ENCODE measurements at regions not wholly inside any gene's neighbourhood (a gene's known extent, or its start where the extent isn't known, plus 50 kb on each side); places are given as distances from the start of the nearest gene placed in this dataset.
"Not testable (repeated sequence)": the region's sequence is repeated elsewhere in the genome, so short reads cannot be mapped to it uniquely, and the experiment has no call there.

GRCh38 chr3:170701696-170702678, 116.1 kb upstream of the SLC7A14 start:
- no peak for DNase-seq

GRCh38 chr3:170700054-170700404, 114.2 kb upstream of the SLC7A14 start:
- no peak for DNase-seq

GRCh38 chr3:170699158-170700053, 113.5 kb upstream of the SLC7A14 start:
- DNase-seq = no peak

GRCh38 chr3:170697908-170698307, 112.0 kb upstream of the SLC7A14 start:
- DNase-seq = peak; percentile 94

GRCh38 chr3:170697131-170697530, 111.3 kb upstream of the SLC7A14 start:
- DNase-seq = no peak

GRCh38 chr3:170695486-170696064, 109.7 kb upstream of the SLC7A14 start:
- peak; percentile 74 for DNase-seq

- DNase-seq = no peak
Measured at GRCh38 chr3:170692720-170693119, 106.8 kb upstream of the SLC7A14 start.

GRCh38 chr3:170690661-170690981, 104.7 kb upstream of the SLC7A14 start:
- DNase-seq = no peak

GRCh38 chr3:170689893-170690660, 104.2 kb upstream of the SLC7A14 start:
- DNase-seq = peak; percentile 48

GRCh38 chr3:170689296-170689829, 103.5 kb upstream of the SLC7A14 start:
- no peak for DNase-seq

GRCh38 chr3:170688222-170688621, 102.3 kb upstream of the SLC7A14 start:
- DNase-seq = not testable (repeated sequence)

- DNase-seq = no peak
Measured at GRCh38 chr3:170680593-170680992, 94.7 kb upstream of the SLC7A14 start.

GRCh38 chr3:170679190-170679589, 93.3 kb upstream of the SLC7A14 start:
- no peak for DNase-seq

GRCh38 chr3:170670504-170670903, 84.6 kb upstream of the SLC7A14 start:
- DNase-seq = no peak

GRCh38 chr3:170662986-170663385, 77.1 kb upstream of the SLC7A14 start:
- not testable (repeated sequence) for DNase-seq

- no peak for DNase-seq
Measured at GRCh38 chr3:170660139-170660538, 74.3 kb upstream of the SLC7A14 start.

GRCh38 chr3:170657312-170657711, 71.4 kb upstream of the SLC7A14 start:
- DNase-seq = no peak

GRCh38 chr3:170656284-170656683, 70.4 kb upstream of the SLC7A14 start:
- no peak for DNase-seq

GRCh38 chr3:170653801-170654200, 67.9 kb upstream of the SLC7A14 start:
- no peak for DNase-seq

GRCh38 chr3:170651260-170651845, 65.5 kb upstream of the SLC7A14 start:
- no peak for DNase-seq

GRCh38 chr3:170650557-170650956, 64.7 kb upstream of the SLC7A14 start:
- not testable (repeated sequence) for DNase-seq

GRCh38 chr3:170644711-170645110, 58.8 kb upstream of the SLC7A14 start:
- no peak for DNase-seq

Data from COR-L47 (cell line).